Activated CD8-positive, alpha-beta memory T cell treated with anti-CD3 and anti-CD28 coated beads for 1 hour (primary cell): ENCODE measurements at regions not wholly inside any gene's neighbourhood (a gene's known extent, or its start where the extent isn't known, plus 50 kb on each side); places are given as distances from the start of the nearest gene placed in this dataset.
"Not testable (repeated sequence)": the region's sequence is repeated elsewhere in the genome, so short reads cannot be mapped to it uniquely, and the experiment has no call there.

Experiments used
- DNase-seq, 2 donors: peaks; one replicate each; pipeline ENCODE4 v3.0.0-alpha.2; 2020; ENCODE audit warnings: low read depth in 1 of 2; ENCODE audit errors: extremely low read depth in 1 of 2

DNA sequence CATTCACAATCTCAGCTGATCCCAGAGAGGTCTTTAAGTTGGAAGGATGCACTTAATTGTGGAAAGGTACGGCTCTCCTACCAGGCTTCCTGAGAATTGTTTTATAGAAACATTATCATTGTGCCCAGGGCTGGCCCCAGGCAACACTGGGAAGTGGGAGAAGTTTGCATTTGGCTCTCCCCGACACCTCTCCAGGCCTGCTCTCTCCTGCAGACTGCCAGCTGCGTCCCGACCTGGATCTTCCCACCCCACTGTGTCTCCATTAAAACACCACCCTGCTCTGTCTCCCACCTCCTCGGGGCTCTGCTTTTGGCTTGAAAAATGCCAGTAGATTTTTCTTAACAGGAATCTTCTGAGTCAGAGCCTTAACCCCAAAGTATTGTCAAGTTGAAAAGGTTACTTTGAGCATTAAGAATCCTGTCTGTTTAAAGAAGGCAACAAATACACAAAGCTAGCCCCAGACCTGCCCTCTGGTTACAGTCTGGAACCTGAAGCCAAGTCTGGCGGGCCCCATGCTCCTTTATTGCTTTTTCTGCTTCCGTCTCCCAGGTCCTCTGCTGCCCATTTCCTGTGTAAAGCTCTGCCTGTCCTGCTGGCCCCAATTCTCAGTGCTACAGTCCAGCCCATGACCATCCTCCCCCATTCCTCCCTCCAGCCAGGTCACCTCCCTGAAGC lies 530.2 kb downstream of the SOX6 start:
- DNase-seq, result no peak

DNA sequence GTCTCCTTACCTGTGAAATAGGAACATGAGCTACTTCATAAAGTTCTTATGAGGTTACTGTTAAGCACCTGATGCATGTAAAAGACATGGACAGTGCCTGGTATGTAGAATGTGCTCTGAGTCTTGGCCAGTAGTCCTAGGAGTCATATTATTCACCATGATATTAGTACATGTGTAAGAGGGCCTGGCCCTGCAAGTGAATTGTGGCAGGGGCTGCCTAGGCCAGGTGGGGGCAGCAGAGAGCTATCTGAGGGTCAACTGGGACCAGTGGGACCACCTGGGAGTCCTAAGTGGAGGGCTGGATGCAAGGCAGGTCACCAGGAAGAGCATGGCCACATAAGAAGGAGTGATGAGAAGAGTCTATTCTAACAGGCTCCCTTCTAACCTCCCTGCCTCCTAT lies 529.5 kb downstream of the SOX6 start:
- no peak for DNase-seq

DNA sequence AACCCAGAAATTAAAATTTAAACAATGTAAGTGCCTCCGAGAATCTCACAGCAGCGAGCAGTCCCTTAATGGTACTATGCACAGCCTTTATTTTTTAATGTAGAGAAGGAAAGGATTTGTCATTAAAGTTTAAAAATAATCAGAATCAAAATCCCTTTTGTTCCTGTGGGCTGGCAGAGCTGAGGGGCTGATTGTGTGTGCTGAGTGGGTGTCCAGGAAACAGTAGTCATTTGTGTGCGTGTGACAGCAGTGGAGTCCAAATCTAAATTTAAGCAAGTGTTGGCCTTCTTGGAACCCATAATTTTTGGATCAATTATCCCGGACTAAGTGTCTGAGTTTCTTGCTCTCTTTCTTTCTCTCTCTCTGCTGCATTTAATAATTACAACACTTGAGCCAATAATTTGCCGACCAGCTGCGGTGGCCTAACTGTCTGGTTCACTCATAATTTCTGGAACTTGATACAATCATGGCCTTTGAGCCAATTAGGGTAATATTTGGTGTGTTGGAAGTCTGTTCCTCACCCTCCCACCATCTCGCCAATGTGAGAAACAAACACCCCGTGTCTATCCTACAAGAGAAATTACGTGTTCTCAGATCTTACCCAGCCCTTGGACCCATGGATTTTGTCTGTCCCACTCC lies 528.0 kb downstream of the SOX6 start:
- DNase-seq, result no peak

DNA sequence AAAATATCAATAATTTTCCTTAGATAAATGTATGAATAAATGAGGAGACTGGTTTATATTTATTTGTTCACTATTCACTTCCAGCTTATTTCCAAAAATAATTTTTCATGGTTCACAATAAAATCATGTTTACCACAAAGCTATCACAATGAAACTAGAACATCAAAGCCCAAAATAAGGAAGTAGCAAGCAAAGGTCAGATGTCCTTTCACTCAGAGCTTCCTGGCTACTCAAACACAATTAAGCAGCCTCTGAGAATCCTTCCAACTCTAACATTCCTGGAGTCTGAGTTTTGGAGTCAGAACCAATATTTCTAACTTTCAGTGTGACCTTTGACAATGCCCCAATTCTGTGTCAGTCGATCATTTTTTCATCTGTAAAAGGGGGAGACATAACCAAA lies 527.0 kb downstream of the SOX6 start:
- no peak for DNase-seq

DNA sequence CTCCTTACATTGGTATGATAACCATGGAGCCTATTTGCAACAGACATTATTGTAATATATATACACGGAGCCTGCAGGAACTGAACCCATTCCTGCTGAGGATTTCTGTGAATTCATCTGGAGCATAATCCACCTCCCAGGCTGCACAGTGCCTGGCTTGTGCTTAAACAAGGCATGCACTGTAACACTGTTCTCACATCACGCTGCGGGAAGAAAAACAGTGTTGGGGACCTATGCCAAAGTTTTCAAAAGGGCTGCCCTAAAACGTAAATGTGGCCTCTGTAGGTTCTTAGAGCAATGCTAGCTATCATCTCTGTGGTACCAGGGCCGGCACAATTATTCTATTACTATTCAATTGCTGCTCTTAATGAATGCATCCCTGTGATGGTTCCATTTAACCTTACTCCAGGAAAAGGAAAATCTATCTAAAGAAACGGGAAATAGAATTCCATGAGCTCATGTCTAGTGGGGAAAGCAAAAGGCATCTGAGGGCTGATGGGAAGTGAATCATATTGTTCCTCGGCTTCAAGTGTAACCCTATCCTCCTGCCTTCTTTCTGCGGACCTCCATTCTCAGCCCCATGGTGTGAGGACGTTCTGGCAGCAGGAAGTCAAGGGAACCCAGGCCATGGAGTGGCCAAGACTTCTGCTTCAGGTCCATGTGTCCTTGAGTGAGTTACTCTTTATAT lies 525.5 kb downstream of the SOX6 start:
- no peak for DNase-seq

DNA sequence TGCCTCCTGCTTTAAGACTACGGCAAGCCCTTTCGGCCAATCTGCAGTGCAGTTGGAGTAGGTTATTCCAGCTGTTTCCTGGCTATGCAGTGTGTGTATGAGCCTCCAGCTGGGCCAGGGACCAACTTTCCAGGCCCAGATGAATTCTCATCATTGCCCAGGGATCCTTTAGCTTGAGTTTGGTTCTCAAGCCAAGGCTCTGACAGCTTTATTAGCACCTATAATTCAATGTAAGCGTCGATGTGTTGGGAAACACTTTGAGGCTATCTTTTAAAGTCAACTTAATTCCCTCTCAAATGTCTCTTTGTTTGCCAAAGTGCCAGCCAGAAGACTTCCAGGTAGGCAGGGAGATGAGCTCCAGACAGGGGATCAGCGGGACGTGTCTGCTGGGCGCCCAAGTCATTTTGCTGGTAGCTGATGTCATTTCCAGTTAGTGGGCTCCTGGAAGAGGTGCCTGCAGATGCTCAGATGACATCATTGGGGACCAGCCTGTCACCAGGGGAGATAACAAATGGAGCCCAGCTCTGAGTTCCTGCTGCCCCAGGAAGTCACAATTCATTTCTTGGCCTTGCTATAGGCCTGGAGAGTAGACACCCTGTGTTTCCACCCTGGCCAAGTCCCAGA lies 520.4 kb downstream of the SOX6 start:
- no peak for DNase-seq

DNA sequence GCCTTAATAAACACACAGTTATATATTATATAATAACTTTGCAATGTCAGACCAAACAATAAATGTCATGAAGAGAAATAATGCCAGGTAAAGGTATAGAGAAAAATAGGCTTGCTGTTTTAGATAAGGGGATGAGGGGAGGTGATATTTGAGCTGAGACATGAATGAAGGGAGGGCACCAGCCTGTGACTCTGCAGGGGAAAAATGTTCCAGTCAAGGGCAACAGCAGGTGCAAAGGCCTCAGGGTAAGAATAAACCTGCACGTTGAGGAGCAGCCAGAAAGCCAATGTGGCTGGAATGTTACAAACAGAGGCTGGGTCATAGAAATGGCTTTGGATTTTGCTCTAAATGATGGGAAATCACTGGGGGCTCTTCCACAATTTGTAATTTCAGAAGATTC lies 519.6 kb downstream of the SOX6 start:
- no peak for DNase-seq

DNA sequence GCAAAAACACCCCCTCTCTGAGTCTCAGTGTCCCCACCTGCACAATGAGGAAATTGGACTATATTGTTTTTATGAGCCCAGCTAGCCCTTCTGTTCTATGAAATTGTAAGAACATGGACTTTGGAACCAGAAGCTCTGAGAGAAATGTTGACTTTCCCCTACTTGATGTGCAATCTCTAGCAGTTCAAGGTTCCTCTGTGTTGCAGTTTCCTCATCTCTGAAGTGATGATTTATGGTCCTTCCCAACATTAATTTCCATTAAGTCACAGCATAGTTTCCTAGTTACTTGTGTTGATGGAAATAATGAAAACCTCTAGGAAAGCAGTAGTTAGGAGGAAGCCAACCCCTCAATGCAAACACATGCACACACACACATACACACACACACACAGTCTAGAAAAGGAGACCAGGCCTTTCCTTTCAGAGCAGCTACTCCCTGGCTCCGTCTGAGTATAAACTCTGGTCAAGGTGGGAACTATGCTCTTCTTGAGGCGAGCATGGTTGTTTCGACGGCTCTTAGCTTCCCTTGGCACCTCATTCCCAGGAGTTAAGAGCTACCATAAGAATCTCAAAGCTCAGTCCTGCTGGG lies 518.4 kb downstream of the SOX6 start:
- no peak for DNase-seq

DNA sequence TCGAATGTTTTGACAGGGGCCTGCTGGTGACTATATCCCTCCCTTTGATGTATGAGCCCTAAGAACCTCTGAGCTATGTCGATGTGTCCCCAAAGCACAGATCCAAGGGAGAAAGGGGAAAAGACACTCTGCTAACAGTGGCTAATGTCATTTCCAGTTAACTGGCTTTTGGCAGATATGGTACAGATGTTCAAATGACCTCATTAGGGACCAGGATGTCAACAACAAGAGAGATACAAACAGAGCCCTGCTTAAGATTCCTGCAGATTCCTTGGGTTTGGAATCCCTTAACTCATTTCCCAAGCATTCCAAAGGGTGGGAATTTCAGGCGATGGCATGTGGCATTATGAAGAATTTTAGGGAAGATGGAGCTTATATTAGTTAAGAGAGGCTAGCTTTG lies 517.3 kb downstream of the SOX6 start:
- no peak for DNase-seq

DNA sequence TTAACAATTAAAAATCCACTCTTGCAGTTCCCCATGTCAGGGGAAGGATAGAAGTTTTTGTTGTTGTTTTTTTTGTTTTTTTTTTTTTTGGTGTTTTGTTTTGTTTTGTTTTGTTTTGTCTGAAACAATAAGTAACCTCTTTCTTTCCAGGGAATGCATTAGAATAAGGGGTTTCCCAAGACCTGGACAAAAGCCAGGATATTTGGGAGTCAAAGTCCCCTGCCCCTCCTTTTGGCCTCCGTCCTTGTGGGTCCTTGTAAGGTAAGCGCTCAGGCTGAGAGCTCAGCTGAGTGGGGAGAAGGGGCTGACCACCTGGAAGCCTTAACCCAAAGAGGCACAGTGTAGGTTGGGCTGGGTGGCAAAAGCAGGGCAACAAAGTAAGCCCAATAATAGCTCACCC lies 515.4 kb downstream of the SOX6 start:
- no peak for DNase-seq

DNA sequence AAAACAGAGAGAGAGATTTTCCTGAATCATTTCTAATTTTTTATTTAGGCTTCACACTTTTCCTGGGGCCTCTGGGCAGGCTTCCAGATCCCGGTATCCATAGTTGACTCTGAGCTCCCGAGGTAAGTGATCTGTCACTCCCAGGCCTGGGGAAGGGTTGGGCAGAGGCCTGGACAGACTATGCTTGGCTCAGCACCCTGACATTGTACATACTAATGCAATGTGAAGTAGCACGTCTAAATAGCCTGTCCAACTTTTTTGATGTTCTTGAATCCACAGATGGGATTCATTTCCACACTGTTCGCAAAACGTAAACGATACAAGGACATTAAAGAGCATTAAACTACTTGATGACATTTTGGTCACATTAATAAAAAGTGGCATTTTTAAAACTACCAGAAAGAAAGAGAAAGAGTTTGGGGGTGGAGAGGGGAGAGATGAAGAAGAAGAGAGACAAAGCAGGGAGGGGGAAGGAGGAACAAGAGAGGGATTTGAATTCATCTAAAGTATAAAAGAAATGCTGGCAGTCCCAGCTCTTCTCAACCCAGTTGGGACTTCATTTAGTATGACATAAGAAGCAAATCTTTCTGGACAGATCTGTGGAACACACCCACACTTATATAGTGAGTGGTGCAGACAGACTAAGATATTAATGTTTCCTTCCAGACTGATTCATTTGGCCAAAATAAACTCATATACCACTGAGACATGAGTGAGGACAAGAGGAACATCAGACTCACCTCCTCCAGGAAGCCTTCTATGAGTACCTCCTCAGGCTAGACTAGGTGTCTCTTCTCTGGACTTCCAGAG lies 514.2 kb downstream of the SOX6 start:
- DNase-seq, result no peak

DNA sequence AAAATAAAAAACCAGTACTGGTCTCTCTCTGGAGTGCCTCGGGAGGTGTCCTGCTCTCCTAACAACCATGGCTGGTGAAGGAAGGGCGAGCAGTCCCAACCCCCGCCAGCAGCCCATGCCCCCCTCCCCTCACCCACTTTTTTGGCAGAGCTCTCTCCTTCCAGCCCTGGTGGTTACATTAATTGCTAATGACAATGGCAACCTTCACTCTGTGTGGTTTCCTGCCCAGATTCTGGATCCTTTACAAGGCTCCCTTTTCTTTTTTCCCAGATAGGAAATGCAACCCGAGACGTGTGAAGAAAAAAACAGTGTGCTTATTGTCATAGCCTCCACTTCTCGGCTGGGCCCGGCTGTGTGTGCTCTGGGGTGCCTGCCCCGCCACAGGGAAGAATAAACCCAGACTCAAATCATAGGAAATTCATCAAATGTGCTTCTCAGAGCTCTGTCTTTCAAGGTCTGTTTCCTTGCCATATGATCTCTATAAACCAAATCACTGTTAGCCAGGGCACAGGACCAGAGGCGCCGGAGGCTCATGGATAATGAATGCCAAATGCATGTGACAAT lies 513.0 kb downstream of the SOX6 start:
- DNase-seq, result no peak

DNA sequence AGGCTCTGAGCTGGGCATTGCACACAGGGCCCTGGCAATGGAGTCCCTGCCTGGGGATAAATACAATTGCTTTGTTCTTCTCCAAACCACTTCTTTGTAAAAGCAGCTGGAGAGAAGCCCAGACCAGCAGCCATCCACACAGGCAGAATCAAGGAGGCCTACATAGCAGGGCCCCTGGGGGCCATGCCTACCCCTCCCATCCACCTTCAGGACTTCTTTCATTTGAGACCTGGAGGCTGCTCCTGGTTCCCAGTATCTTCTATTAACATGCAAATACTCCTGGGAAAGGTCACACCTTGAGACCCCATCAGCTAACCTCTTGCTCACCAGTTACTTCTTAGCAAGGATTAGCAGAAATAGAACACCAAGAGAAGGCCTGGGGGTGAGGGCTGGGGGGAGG lies 511.1 kb downstream of the SOX6 start:
- DNase-seq, result no peak

DNA sequence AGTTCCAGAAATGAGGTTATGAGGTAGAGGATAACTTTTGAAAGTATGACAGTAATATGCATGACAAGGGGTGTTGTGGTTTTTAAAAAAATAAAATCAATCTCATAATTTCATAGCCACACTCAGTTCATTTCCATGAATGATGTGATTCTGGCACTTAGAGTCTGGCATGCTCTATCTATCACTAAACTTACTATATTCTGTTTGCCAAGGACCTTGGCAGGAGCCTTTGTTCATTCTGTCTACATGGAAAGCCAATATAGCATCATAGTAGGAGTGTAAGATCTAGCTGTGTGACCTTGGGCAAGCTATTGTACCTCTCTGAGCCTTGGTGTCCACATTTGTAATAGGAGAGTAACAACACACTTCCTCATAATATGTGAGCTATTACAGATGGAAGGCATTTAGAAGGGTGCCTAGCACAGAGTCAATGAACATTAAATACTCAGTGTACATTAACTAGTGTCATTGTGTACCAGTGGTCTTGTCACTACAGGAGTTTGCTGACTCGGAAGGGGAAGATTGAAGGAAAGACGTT lies 507.6 kb downstream of the SOX6 start:
- DNase-seq, result no peak

DNA sequence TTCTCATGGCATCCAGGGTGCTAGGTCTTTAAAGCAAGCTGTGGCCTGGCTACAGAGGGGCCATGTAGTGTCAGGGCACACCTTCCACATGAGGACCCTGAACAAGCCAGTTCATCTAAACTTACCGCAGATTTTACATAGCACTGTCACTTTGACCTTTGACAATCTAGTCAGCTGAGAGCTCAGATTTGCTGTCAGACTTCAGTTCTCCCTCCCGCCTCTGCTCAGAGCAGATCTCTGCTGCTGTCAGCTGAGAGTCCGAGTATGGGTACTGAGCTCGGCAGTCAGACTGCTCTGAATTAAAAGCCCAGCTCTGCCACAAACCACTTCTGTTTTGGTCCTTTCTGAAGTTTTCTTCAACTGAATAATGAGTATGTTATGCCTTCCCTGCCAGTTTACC lies 507.1 kb downstream of the SOX6 start:
- no peak for DNase-seq

DNA sequence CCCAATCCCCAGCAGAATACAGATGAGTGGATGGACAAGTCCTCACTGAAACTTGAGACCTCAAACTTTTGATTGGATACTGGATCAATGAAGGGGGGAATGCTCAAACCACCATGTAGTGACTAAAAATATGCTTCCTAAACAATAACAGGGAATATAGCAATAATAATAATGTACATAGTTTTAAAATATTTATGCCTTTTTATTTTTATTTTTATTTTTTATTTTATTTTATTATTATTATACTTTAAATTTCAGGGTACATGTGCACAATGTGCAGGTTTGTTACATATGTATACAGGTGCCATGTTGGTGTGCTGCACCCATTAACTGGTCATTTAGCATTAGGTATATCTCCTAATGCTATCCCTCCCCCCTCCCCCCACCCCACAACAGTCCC lies 506.0 kb downstream of the SOX6 start:
- not testable (repeated sequence) for DNase-seq

DNA sequence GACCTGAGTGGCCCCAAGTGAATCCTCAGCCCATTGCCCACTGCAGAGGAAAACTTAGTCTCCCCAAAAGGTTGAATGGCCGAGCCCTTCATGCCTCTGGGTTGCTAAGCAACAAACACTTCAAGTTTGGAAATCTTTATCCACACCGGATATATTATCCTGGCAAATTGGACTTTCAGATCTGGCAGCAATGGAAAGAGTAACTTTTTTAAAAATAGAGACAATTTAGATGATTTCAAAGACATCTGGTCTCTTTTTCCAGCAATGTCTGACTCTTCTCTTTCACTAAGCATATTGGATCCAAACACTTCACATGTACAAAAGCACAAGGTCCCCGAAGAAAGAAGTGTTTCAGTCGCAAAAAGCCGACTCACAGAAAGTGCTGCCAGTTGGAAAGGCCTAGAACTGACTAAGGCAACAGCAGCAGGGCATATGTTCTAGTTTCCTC lies 505.3 kb downstream of the SOX6 start:
- DNase-seq, result no peak

DNA sequence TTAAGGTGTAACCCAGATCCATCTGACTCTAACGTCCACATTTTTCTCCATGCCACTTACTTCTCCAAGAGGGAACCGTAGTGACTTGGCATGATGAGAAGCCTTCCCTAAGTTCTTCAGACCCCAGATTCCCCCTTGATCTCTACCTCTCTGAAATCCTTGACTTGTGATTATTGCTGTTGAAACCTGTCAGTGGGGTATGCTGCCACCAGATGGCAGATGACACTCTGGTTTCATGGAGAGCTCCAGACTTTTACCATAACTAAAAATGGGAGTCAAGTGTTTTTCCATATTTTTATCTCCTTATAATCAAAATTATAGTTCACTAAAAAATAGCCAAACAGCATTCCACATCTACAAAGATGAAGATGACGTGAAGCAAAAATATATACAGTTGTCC lies 504.2 kb downstream of the SOX6 start:
- DNase-seq, result no peak

DNA sequence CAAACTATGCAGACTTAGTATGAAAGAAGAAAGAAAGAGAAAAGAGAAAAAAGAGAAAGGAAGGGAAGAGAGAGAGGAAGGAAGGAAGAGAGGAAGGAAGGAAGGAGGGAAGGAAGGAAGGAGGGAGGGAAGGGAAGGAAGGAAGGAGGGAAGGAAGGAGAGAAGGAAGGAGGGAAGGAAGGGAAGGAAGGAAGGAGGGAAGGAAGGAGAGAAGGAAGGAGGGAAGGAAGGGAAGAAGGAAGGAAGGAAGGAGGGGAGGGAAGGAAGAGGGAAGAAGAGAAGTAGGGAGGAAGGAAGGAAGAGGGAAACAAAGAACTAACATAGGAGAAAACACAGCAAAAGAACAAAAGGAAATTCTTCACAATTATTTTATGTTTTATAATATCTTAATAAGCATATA lies 502.1 kb downstream of the SOX6 start:
- DNase-seq, result no peak

DNA sequence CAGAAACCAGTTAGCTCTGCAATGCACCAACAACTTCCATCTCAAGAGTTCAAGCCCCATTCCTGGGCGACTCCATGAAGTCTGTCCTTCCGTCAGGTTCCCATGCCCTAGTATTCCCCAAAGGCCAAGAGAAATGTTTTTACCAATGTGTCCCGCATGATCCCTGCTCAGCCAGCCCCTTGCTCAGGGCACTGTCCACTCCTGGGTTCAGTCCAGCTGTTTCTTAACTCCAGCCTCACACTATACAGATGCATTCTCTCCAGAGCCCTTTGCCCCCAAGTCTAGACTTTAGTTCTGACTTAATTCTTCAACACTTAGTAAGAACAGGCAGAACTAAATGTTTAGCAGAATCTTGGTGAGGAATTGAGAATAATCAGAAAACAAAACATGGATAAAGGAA lies 497.5 kb downstream of the SOX6 start:
- DNase-seq, result no peak
